Smooth muscle cell (in vitro differentiated cells): ENCODE measurements at regions not wholly inside any gene's neighbourhood (a gene's known extent, or its start where the extent isn't known, plus 50 kb on each side); places are given as distances from the start of the nearest gene placed in this dataset.
A peak's percentile ranks its signal among the peaks of the same experiment; 100 is the strongest.

Source experiments
- DNase-seq: peaks from one replicate; lab custom pipeline; 2025; ENCODE audit not compliant: unreplicated experiment; lab: John Stamatoyannopoulos, UW
- H2AFZ ChIP-seq: fragments of 200-600 bp; sonication (generic); 2 replicates; pipeline ENCODE4 v1.6.0; 2016; ENCODE audit warnings: antibody characterized with exemption, low read depth, mild to moderate bottlenecking
- H3F3A ChIP-seq: fragments of 200-600 bp; sonication (generic); 2 replicates; pipeline ENCODE4 v1.6.0; 2017; ENCODE audit warnings: antibody characterized with exemption, low read depth
- H3K27ac ChIP-seq: fragments of 200-600 bp; sonication (generic); 2 replicates; pipeline ENCODE4 v1.5.1; 2016; ENCODE audit warnings: low read depth, mild to moderate bottlenecking
- H3K27me3 ChIP-seq: fragments of 200-600 bp; sonication (generic); 2 replicates; pipeline ENCODE4 v1.6.1; 2016; ENCODE audit warnings: low read depth, mild to moderate bottlenecking
- H3K36me3 ChIP-seq: fragments of 200-600 bp; sonication (generic); 2 replicates; pipeline ENCODE4 v1.5.1; 2016; ENCODE audit warnings: low read depth
- H3K4me1 ChIP-seq: fragments of 200-600 bp; sonication (generic); 2 replicates; pipeline ENCODE4 v1.5.1; 2016; ENCODE audit warnings: low read depth
- H3K4me2 ChIP-seq: fragments of 200-600 bp; sonication (generic); 2 replicates; pipeline ENCODE4 v1.6.0; 2016; ENCODE audit warnings: mild to moderate bottlenecking
- H3K4me3 ChIP-seq: fragments of 200-600 bp; sonication (generic); 2 replicates; pipeline ENCODE4 v1.5.1; 2016; ENCODE audit warnings: mild to moderate bottlenecking
- H3K79me2 ChIP-seq: fragments of 200-600 bp; sonication (generic); 2 replicates; pipeline ENCODE4 v1.6.0; 2016; ENCODE audit warnings: low read depth, mild to moderate bottlenecking
- H3K9ac ChIP-seq: fragments of 200-600 bp; sonication (generic); 2 replicates; pipeline ENCODE4 v1.6.0; 2016; ENCODE audit warnings: low read depth
- H3K9me3 ChIP-seq: fragments of 200-600 bp; sonication (generic); replicated peaks from 2 replicates; pipeline ENCODE4 v1.5.1; 2016; ENCODE audit warnings: low read depth
- H4K20me1 ChIP-seq: fragments of 200-600 bp; sonication (generic); 2 replicates; pipeline ENCODE4 v1.6.0; 2016; ENCODE audit warnings: low read depth
- WGBS: methylation state at CpG from one replicate; pipeline ENCODE4 v1.1.7; 2016; ENCODE audit warnings: low lambda C conversion rate; 5-methylcytosine and 5-hydroxymethylcytosine counted together
- TF ChIP-seq, protein P1 (sequence below): fragments of 200-600 bp; sonication (generic); IDR thresholded peaks from 2 replicates; pipeline ENCODE4 v1.5.1; 2017; ENCODE audit warnings: borderline replicate concordance, mild to moderate bottlenecking, antibody characterized with exemption; ENCODE audit not compliant: insufficient read depth, poor library complexity, severe bottlenecking

- TF ChIP-seq, protein P1, sequence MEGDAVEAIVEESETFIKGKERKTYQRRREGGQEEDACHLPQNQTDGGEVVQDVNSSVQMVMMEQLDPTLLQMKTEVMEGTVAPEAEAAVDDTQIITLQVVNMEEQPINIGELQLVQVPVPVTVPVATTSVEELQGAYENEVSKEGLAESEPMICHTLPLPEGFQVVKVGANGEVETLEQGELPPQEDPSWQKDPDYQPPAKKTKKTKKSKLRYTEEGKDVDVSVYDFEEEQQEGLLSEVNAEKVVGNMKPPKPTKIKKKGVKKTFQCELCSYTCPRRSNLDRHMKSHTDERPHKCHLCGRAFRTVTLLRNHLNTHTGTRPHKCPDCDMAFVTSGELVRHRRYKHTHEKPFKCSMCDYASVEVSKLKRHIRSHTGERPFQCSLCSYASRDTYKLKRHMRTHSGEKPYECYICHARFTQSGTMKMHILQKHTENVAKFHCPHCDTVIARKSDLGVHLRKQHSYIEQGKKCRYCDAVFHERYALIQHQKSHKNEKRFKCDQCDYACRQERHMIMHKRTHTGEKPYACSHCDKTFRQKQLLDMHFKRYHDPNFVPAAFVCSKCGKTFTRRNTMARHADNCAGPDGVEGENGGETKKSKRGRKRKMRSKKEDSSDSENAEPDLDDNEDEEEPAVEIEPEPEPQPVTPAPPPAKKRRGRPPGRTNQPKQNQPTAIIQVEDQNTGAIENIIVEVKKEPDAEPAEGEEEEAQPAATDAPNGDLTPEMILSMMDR, result no peak
- no peak overlapping the region for H2AFZ ChIP-seq
Measured at GRCh38 chr9:115225459-115226116, 107.6 kb upstream of the TNC start.

DNA sequence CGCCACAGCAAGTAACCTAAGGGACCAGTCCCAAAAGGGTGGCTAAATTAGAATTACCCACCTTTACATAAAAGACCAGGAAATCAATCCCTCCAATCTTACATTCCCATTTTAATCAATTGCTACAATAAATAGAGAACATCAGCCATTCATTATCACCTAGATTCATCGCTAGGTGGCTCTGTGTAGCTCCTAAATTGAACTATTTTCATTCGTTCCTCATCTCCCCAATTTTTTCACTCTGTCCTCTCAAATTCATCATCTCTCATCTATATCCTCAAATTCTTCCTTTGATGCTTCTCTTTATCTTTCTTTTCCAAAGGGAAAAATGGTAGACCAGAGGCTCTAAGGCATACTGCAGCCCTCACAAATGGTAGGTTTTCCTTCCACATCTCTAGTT lies 108.2 kb upstream of the TNC start:
- Histone ChIP-seq H3K4me1 (peaks cover 8% of the 10 kb centered on the region), H3K9me3 (no peaks in the 10 kb centered on the region), H2AFZ (no peak overlapping the region), H3K4me2 (no peak overlapping the region), H4K20me1 (no peaks in the 10 kb centered on the region), H3K27ac (no peak overlapping the region), H3K4me3 (no peak overlapping the region), H3F3A (no peaks in the 10 kb centered on the region), H3K27me3 (peaks cover 7% of the 10 kb centered on the region), H3K9ac (no peak overlapping the region), H3K36me3 (no peaks in the 10 kb centered on the region), H3K79me2 (no peaks in the 10 kb centered on the region)
- TF ChIP-seq, protein P1, result peak; percentile 8
- WGBS, result 78% methylated on average over 3 of the region's 3 CpGs
- no peak for DNase-seq

More at GRCh38 chr9:115225459-115226116, 107.6 kb upstream of the TNC start:
- H3K9me3 ChIP-seq, result no peaks in the 10 kb centered on the region
- H3K4me2 ChIP-seq, result no peak overlapping the region
- H3K36me3 ChIP-seq, result no peaks in the 10 kb centered on the region
- DNase-seq, result no peak
- peaks cover 8% of the 10 kb centered on the region for H3K4me1 ChIP-seq
- H3K9ac ChIP-seq, result no peak overlapping the region
- H3F3A ChIP-seq, result no peaks in the 10 kb centered on the region
- no peak overlapping the region for H3K27ac ChIP-seq
- peaks cover 7% of the 10 kb centered on the region for H3K27me3 ChIP-seq
- no peak overlapping the region for H3K4me3 ChIP-seq
- no peaks in the 10 kb centered on the region for H3K79me2 ChIP-seq
- WGBS, result 99% methylated on average over 3 of the region's 3 CpGs
- H4K20me1 ChIP-seq, result no peaks in the 10 kb centered on the region

- Histone ChIP-seq H3K4me2 (no peak overlapping the region), H3K9ac (no peak overlapping the region), H3K79me2 (no peaks in the 10 kb centered on the region), H2AFZ (no peak overlapping the region), H3F3A (no peaks in the 10 kb centered on the region), H3K27ac (peak overlapping the region; percentile 62), H3K4me3 (no peak overlapping the region), H3K4me1 (no peaks in the 10 kb centered on the region), H3K27me3 (peaks cover 4% of the 10 kb centered on the region), H4K20me1 (no peaks in the 10 kb centered on the region), H3K36me3 (no peaks in the 10 kb centered on the region), H3K9me3 (no peaks in the 10 kb centered on the region)
- TF ChIP-seq, protein P1, result no peak
- no peak for DNase-seq
- 62% methylated on average over 2 of the region's 2 CpGs for WGBS
Measured at GRCh38 chr9:115229496-115229895, 111.5 kb upstream of the TNC start.

DNA sequence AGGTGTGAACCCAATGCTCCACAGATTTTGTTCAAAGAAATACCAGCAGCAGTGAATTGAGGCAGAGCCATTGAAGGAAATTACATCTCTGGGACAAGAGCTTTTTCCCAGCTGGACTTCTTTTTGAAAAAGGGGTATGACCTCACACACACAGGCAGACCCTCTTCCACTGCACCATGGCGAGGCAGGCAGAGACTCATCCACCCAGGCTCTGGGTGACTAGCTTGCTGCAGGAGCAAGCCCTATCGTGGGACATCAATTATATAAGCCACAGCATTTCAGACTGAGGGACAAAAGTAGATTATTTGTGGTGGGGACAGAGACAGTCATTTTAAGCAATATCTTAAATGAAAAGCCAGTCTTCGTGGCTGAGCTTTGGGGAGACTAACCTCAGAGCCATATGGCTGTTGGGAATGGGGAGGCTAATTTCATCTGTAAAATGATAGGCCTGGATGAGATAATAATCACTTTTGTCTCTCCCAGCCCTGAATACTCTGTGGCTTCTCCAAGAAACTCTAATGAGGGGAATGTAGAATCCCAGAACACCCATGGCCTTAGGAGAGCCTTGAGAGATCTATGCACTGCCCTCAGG lies 113.1 kb upstream of the TNC start:
- no peak overlapping the region for H3K4me3 ChIP-seq
- no peak overlapping the region for H3K4me2 ChIP-seq
- H3K27ac ChIP-seq, result no peak overlapping the region
- H3K9ac ChIP-seq, result no peak overlapping the region
- H2AFZ ChIP-seq, result no peak overlapping the region
- H3K4me1 ChIP-seq, result no peaks in the 10 kb centered on the region
- 38% methylated on average over 3 of the region's 3 CpGs for WGBS
- no peaks in the 10 kb centered on the region for H3F3A ChIP-seq
- H3K79me2 ChIP-seq, result no peaks in the 10 kb centered on the region
- H4K20me1 ChIP-seq, result no peaks in the 10 kb centered on the region
- H3K27me3 ChIP-seq, result no peaks in the 10 kb centered on the region
- DNase-seq, result no peak
- H3K36me3 ChIP-seq, result no peaks in the 10 kb centered on the region
- TF ChIP-seq, protein P1, result no peak
- no peaks in the 10 kb centered on the region for H3K9me3 ChIP-seq
